ENCODE measurements at regions not wholly inside any gene's neighbourhood (a gene's known extent, or its start where the extent isn't known, plus 50 kb on each side); places are given as distances from the start of the nearest gene placed in this dataset.

DNA sequence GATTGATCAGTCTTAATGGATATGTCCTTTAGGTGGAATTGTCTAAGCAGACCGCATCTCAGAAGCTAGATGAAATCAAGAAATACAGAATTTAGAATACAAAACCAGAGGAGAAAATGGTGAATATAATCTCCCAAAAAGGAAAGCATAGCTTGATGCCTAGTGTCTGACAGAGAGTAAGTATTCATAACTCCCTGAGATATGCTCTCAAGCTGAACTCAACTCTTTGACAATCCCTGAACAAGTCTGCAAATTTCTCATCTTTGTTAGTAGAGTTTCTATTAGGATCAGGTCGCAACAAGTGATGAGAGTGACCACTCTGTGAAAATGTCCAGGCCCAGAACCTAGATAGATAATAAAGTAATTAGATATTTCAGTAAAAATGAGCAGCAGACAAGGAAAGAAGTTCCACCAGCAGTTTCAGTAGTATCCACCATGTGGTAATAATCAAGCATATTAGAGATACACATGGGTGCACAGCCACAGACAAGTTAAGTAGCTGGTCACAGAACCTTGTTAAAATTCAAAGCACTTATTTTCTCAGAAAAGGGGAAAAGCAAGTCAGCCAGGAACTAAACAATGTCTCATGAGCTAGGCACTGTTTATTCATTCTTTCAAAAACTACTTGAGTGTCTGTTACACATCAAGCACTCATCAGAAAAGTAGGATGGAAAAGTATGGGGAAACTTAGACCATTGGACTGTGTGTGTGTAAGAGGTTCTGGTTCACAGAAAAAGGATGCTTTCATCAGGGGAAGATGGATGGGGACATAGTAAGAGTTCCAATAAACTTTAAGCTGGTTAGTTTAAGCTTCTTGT lies 481.5 kb upstream of the TUSC1 start:
- no peaks in the 10 kb centered on the region for H3K36me3 ChIP-seq
- H3K27me3 ChIP-seq, result no peaks in the 10 kb centered on the region
- no peak overlapping the region for H3K27ac ChIP-seq
- no peak for DNase-seq
- 86 to 91% (median 90%) methylated on average over 2 of the region's 2 CpGs for WGBS, 3 donors
- H3K9me3 ChIP-seq, result no peaks in the 10 kb centered on the region
- H3K4me3 ChIP-seq, result no peak overlapping the region
- intact Hi-C loops (cut with DNase I), result no loop called here
- H3K4me1 ChIP-seq (ENCODE audit: insufficient read depth), result no peaks in the 10 kb centered on the region
- TF ChIP-seq, protein P1, sequence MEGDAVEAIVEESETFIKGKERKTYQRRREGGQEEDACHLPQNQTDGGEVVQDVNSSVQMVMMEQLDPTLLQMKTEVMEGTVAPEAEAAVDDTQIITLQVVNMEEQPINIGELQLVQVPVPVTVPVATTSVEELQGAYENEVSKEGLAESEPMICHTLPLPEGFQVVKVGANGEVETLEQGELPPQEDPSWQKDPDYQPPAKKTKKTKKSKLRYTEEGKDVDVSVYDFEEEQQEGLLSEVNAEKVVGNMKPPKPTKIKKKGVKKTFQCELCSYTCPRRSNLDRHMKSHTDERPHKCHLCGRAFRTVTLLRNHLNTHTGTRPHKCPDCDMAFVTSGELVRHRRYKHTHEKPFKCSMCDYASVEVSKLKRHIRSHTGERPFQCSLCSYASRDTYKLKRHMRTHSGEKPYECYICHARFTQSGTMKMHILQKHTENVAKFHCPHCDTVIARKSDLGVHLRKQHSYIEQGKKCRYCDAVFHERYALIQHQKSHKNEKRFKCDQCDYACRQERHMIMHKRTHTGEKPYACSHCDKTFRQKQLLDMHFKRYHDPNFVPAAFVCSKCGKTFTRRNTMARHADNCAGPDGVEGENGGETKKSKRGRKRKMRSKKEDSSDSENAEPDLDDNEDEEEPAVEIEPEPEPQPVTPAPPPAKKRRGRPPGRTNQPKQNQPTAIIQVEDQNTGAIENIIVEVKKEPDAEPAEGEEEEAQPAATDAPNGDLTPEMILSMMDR (IDR thresholded peaks at IDR 0.05), result no peak
- TF ChIP-seq POLR2A (IDR thresholded peaks at IDR 0.05), result no peak
- no peak for TF ChIP-seq EP300 (IDR thresholded peaks at IDR 0.05)

- intact Hi-C loops (cut with DNase I), result no loop called here
- TF ChIP-seq EP300 (IDR thresholded peaks at IDR 0.05) (no peak), POLR2A (IDR thresholded peaks at IDR 0.05) (no peak)
- TF ChIP-seq, protein P1 (IDR thresholded peaks at IDR 0.05), result no peak
- DNase-seq, result no peak
- H3K4me3 ChIP-seq, result no peak overlapping the region
- 90 to 91% (median 90%) methylated on average over 4 of the region's 4 CpGs for WGBS, 3 donors
- H3K36me3 ChIP-seq, result no peaks in the 10 kb centered on the region
- no peaks in the 10 kb centered on the region for H3K9me3 ChIP-seq
- no peak overlapping the region for H3K27ac ChIP-seq
- no peaks in the 10 kb centered on the region for H3K4me1 ChIP-seq (ENCODE audit: insufficient read depth)
- no peaks in the 10 kb centered on the region for H3K27me3 ChIP-seq
Observed at GRCh38 chr9:26158631-26159150, 480.4 kb upstream of the TUSC1 start.

- Histone ChIP-seq H3K4me1 (ENCODE audit: insufficient read depth) (no peaks in the 10 kb centered on the region), H3K4me3 (no peak overlapping the region), H3K27me3 (no peaks in the 10 kb centered on the region), H3K9me3 (no peaks in the 10 kb centered on the region), H3K27ac (no peak overlapping the region), H3K36me3 (no peaks in the 10 kb centered on the region)
- TF ChIP-seq POLR2A (IDR thresholded peaks at IDR 0.05) (no peak), EP300 (IDR thresholded peaks at IDR 0.05) (no peak)
- TF ChIP-seq, protein P1 (IDR thresholded peaks at IDR 0.05), result no peak
- WGBS, 3 donors, result 73 to 80% (median 73%) methylated on average over 5 of the region's 5 CpGs
- DNase-seq, result no peak
- intact Hi-C loops (cut with DNase I), result no loop called here
Observed at GRCh38 chr9:26157411-26157810, 479.2 kb upstream of the TUSC1 start.

GRCh38 chr9:26152350-26152749 lies 474.1 kb upstream of the TUSC1 start:
- H3K4me1 ChIP-seq (ENCODE audit: insufficient read depth), result no peaks in the 10 kb centered on the region
- H3K36me3 ChIP-seq, result no peaks in the 10 kb centered on the region
- TF ChIP-seq, protein P1 (IDR thresholded peaks at IDR 0.05), result no peak
- DNase-seq, result no peak
- H3K27me3 ChIP-seq, result no peaks in the 10 kb centered on the region
- WGBS, 3 donors, result 74 to 92% (median 85%) methylated on average over 2 of the region's 2 CpGs
- no peak overlapping the region for H3K4me3 ChIP-seq
- no peaks in the 10 kb centered on the region for H3K9me3 ChIP-seq
- intact Hi-C loops (cut with DNase I), result no loop called here
- no peak overlapping the region for H3K27ac ChIP-seq
